Chondrocyte (in vitro differentiated cells): ENCODE measurements at regions not wholly inside any gene's neighbourhood (a gene's known extent, or its start where the extent isn't known, plus 50 kb on each side); places are given as distances from the start of the nearest gene placed in this dataset.

Experiments used
- DNase-seq: peaks from one replicate; pipeline ENCODE4 v3.0.0; 2021; ENCODE audit warnings: mixed read lengths, low spot score
- H3K27ac Mint-ChIP-seq: one replicate; pipeline ENCODE4 v1.8.0; 2021; ENCODE audit warnings: mild to moderate bottlenecking, moderate library complexity, mixed read lengths; ENCODE audit not compliant: unreplicated experiment
- H3K27me3 Mint-ChIP-seq: 2 replicates; pipeline ENCODE4 v1.8.0; 2021; ENCODE audit warnings: low read depth, mixed read lengths
- H3K36me3 Mint-ChIP-seq: 2 replicates; pipeline ENCODE4 v1.8.0; 2021; ENCODE audit warnings: low read depth, mixed read lengths
- H3K4me1 Mint-ChIP-seq: 2 replicates; pipeline ENCODE4 v1.8.0; 2021; ENCODE audit warnings: low read depth, mild to moderate bottlenecking, mixed read lengths
- H3K4me3 Mint-ChIP-seq: one replicate; pipeline ENCODE4 v1.8.0; 2021; ENCODE audit warnings: mild to moderate bottlenecking, moderate library complexity, mixed read lengths; ENCODE audit not compliant: unreplicated experiment
- H3K9me3 Mint-ChIP-seq: 2 replicates; pipeline ENCODE4 v1.8.0; 2021; ENCODE audit warnings: low read depth, mixed read lengths
- CTCF ChIP-seq: fragments of 200-600 bp; sonication (generic); IDR thresholded peaks from 2 replicates; pipeline ENCODE4 v1.5.0; 2021; ENCODE audit warnings: antibody characterized with exemption, mild to moderate bottlenecking, moderate library complexity

GRCh38 chr21:19577381-19577780 is 1173.8 kb upstream of the TMPRSS15 start:
- Mint-ChIP-seq H3K27me3 (no peaks in the 10 kb centered on the region), H3K4me3 (no peak overlapping the region), H3K27ac (no peak overlapping the region), H3K4me1 (no peaks in the 10 kb centered on the region), H3K36me3 (no peaks in the 10 kb centered on the region), H3K9me3 (no peaks in the 10 kb centered on the region)
- no peak for DNase-seq
- no peak for TF ChIP-seq CTCF

GRCh38 chr21:19590044-19590443 is 1186.5 kb upstream of the TMPRSS15 start:
- Mint-ChIP-seq H3K36me3 (no peaks in the 10 kb centered on the region), H3K27ac (no peak overlapping the region), H3K27me3 (no peaks in the 10 kb centered on the region), H3K4me3 (no peak overlapping the region), H3K9me3 (no peaks in the 10 kb centered on the region), H3K4me1 (peaks cover 7% of the 10 kb centered on the region)
- DNase-seq, result no peak
- TF ChIP-seq CTCF, result no peak

GRCh38 chr21:19603011-19603593 is 1199.5 kb upstream of the TMPRSS15 start:
- peaks cover 4% of the 10 kb centered on the region for H3K9me3 Mint-ChIP-seq
- no peak for TF ChIP-seq CTCF
- no peaks in the 10 kb centered on the region for H3K27me3 Mint-ChIP-seq
- no peak overlapping the region for H3K27ac Mint-ChIP-seq
- H3K4me3 Mint-ChIP-seq, result no peak overlapping the region
- no peaks in the 10 kb centered on the region for H3K4me1 Mint-ChIP-seq
- H3K36me3 Mint-ChIP-seq, result no peaks in the 10 kb centered on the region
- DNase-seq, result no peak

- H3K4me1 Mint-ChIP-seq, result no peaks in the 10 kb centered on the region
- no peak for DNase-seq
- H3K4me3 Mint-ChIP-seq, result no peak overlapping the region
- H3K36me3 Mint-ChIP-seq, result no peaks in the 10 kb centered on the region
- peak; percentile 39 for TF ChIP-seq CTCF
- no peak overlapping the region for H3K27ac Mint-ChIP-seq
- no peaks in the 10 kb centered on the region for H3K27me3 Mint-ChIP-seq
- no peaks in the 10 kb centered on the region for H3K9me3 Mint-ChIP-seq
Measured at GRCh38 chr21:19608101-19608621, 1204.6 kb upstream of the TMPRSS15 start.

GRCh38 chr21:19609611-19610010 is 1206.0 kb upstream of the TMPRSS15 start:
- Mint-ChIP-seq H3K27ac (no peak overlapping the region), H3K36me3 (no peaks in the 10 kb centered on the region), H3K9me3 (no peaks in the 10 kb centered on the region), H3K4me3 (no peak overlapping the region), H3K27me3 (no peaks in the 10 kb centered on the region), H3K4me1 (no peaks in the 10 kb centered on the region)
- no peak for DNase-seq
- no peak for TF ChIP-seq CTCF
